EL (cell line): ENCODE measurements at regions not wholly inside any gene's neighbourhood (a gene's known extent, or its start where the extent isn't known, plus 50 kb on each side); places are given as distances from the start of the nearest gene placed in this dataset.

Source experiments
- DNase-seq: peaks from one replicate; pipeline ENCODE4 v3.0.0-alpha.2; 2016

- DNase-seq, result no peak
Observed at GRCh38 chr5:133760532-133760931, 148.2 kb upstream of the FSTL4 start.

- no peak for DNase-seq
Observed at GRCh38 chr5:133758641-133759040, 146.3 kb upstream of the FSTL4 start.

GRCh38 chr5:133757396-133757945 lies 145.1 kb upstream of the FSTL4 start:
- no peak for DNase-seq

- DNase-seq, result no peak
Observed at GRCh38 chr5:133756756-133757155, 144.4 kb upstream of the FSTL4 start.

GRCh38 chr5:133756036-133756435 lies 143.7 kb upstream of the FSTL4 start:
- no peak for DNase-seq

- no peak for DNase-seq
Observed at GRCh38 chr5:133754575-133755169, 142.3 kb upstream of the FSTL4 start.

- peak; percentile 82 for DNase-seq
Observed at GRCh38 chr5:133753856-133754255, 141.5 kb upstream of the FSTL4 start.

GRCh38 chr5:133751846-133752245 lies 139.5 kb upstream of the FSTL4 start:
- no peak for DNase-seq

GRCh38 chr5:133751421-133751820 lies 139.1 kb upstream of the FSTL4 start:
- DNase-seq, result no peak

GRCh38 chr5:133750856-133751255 lies 138.5 kb upstream of the FSTL4 start:
- no peak for DNase-seq

GRCh38 chr5:133750356-133750755 lies 138.0 kb upstream of the FSTL4 start:
- DNase-seq, result no peak

- no peak for DNase-seq
Observed at GRCh38 chr5:133749331-133749985, 137.1 kb upstream of the FSTL4 start.

- DNase-seq, result no peak
Observed at GRCh38 chr5:133746834-133747233, 134.5 kb upstream of the FSTL4 start.

GRCh38 chr5:133744960-133745308 lies 132.6 kb upstream of the FSTL4 start:
- no peak for DNase-seq

- no peak for DNase-seq
Observed at GRCh38 chr5:133744051-133744959, 132.0 kb upstream of the FSTL4 start.

- no peak for DNase-seq
Observed at GRCh38 chr5:133742431-133742988, 130.2 kb upstream of the FSTL4 start.

GRCh38 chr5:133741818-133742355 lies 129.5 kb upstream of the FSTL4 start:
- DNase-seq, result no peak

GRCh38 chr5:133741396-133741795 lies 129.1 kb upstream of the FSTL4 start:
- DNase-seq, result no peak

- no peak for DNase-seq
Observed at GRCh38 chr5:133739181-133739780, 126.9 kb upstream of the FSTL4 start.

- no peak for DNase-seq
Observed at GRCh38 chr5:133738271-133738670, 125.9 kb upstream of the FSTL4 start.

- DNase-seq, result no peak
Observed at GRCh38 chr5:133736512-133736911, 124.2 kb upstream of the FSTL4 start.

GRCh38 chr5:133735346-133735745 lies 123.0 kb upstream of the FSTL4 start:
- DNase-seq, result peak; percentile 82

- DNase-seq, result no peak
Observed at GRCh38 chr5:133734916-133735315, 122.6 kb upstream of the FSTL4 start.
